DOHH2 (cell line): ENCODE measurements at regions not wholly inside any gene's neighbourhood (a gene's known extent, or its start where the extent isn't known, plus 50 kb on each side); places are given as distances from the start of the nearest gene placed in this dataset.

Experiments used
- EZH2phosphoT487 ChIP-seq: fragments of 200-600 bp; sonication (generic); IDR thresholded peaks from 2 replicates; pipeline ENCODE4 v1.6.1; 2017; ENCODE audit warnings: borderline replicate concordance, mild to moderate bottlenecking, antibody characterized with exemption, low read length, moderate library complexity, mixed read lengths
- TF ChIP-seq, protein P1 (sequence below): fragments of 200-600 bp; sonication (generic); IDR thresholded peaks from one replicate; pipeline ENCODE4 v1.5.1; 2014; ENCODE audit warnings: antibody characterized with exemption, mild to moderate bottlenecking, low read depth, low read length; ENCODE audit not compliant: poor library complexity, severe bottlenecking

DNA sequence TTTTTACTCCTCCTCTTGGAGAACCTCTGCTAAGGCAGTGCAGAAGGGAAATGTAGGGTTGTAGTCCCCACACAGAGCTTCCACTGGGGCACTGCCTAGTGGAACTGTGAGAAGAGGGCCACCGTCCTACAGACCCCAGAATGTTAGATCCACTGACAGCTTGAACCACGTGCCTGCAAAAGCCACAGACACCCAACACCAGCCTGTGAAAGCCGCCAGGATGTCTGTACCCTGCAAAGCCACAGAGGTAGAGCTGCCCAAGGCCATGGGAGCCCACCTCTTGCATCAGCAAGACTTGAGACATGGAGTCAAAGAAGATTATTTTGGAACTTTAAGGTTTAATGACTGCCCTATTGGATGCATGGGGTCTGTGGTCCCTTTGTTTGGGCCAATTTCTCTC lies 112.1 kb downstream of the RSL24D1 start:
- TF ChIP-seq, protein P1, sequence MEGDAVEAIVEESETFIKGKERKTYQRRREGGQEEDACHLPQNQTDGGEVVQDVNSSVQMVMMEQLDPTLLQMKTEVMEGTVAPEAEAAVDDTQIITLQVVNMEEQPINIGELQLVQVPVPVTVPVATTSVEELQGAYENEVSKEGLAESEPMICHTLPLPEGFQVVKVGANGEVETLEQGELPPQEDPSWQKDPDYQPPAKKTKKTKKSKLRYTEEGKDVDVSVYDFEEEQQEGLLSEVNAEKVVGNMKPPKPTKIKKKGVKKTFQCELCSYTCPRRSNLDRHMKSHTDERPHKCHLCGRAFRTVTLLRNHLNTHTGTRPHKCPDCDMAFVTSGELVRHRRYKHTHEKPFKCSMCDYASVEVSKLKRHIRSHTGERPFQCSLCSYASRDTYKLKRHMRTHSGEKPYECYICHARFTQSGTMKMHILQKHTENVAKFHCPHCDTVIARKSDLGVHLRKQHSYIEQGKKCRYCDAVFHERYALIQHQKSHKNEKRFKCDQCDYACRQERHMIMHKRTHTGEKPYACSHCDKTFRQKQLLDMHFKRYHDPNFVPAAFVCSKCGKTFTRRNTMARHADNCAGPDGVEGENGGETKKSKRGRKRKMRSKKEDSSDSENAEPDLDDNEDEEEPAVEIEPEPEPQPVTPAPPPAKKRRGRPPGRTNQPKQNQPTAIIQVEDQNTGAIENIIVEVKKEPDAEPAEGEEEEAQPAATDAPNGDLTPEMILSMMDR, result no peak
- no peak for TF ChIP-seq EZH2phosphoT487
